ENCODE measurements at regions not wholly inside any gene's neighbourhood (a gene's known extent, or its start where the extent isn't known, plus 50 kb on each side); places are given as distances from the start of the nearest gene placed in this dataset.

- no peak for TF ChIP-seq ZC3H4 (CRISPR knock-in tag; IDR thresholded peaks at IDR 0.05; ENCODE audit: borderline replicate concordance)
Measured at GRCh38 chr2:196314780-196315179, 143.4 kb upstream of the STK17B start (continued).

DNA sequence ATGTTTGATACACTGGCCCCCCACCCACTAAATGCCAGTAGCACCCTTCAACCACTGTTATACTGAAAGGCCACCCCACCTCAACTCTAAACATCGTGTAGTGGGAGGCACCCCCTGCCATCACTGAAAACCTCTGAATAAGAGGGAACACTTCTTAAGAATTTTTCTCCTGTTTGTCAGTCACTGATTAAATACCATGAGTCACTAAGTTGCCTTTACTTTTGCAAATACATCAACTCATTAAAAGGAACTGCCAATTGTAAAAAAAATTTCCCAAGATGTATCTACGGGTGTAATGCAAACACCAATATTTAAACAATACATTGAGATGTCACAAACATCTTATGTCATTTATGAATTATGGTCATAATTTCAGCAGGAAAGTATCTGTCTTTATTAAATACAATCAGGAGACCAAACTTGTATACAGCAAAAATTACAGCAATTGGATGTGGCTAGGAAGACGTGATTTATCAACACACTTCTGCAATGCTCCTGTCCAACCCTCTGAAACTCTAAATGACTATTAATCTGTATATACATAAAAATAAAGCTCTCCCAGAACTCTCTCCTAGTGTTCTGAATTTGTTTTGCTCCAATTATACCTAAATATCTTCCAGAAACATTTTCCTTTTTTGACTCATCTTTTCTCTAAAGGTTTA lies 144.1 kb upstream of the STK17B start:
- in situ Hi-C loops (cut with MboI) = no loop called here
- no TSS peak for BruUV-seq (replicated peaks)
- H3K9me3 ChIP-seq (replicated peaks; ENCODE audit: control insufficient read depth, insufficient read depth, low read depth, low read length) = no peaks in the 10 kb centered on the region
- H3K4me2 ChIP-seq (ENCODE audit: insufficient read depth, low read length) = no peak overlapping the region
- H3K79me2 ChIP-seq (ENCODE audit: control insufficient read depth, insufficient read depth, low read length) = no peaks in the 10 kb centered on the region
- no peak overlapping the region for H2AFZ ChIP-seq (ENCODE audit: low read depth, low read length)
- no peaks in the 10 kb centered on the region for H3K27me3 ChIP-seq (ENCODE audit: control insufficient read depth in 2 of 2, insufficient read depth in 2 of 2, low read length in 2 of 2)
- intact Hi-C loops (cut with micrococcal nuclease) = no loop called here
- DNase-seq (ENCODE audit: extremely low read depth in 1 of 4, low spot score in 3 of 4) = no peak
- H3K4me1 ChIP-seq (replicated peaks in 1 of 2; ENCODE audit: control insufficient read depth in 2 of 2, insufficient read depth in 2 of 2, low read length in 2 of 2) = peaks cover 0 to 4% of the 10 kb centered on the region in 2 experiments; a peak in 1 of 5 replicates
- H3K36me3 ChIP-seq (ENCODE audit: control insufficient read depth, insufficient read depth, low read length) = no peaks in the 10 kb centered on the region
- no peaks in the 10 kb centered on the region for H4K20me1 ChIP-seq (replicated peaks; ENCODE audit: control insufficient read depth, insufficient read depth, low read length)
- no peak overlapping the region for H3K9ac ChIP-seq (ENCODE audit: insufficient read depth in 1 of 2, low read depth in 2 of 2, low read length in 2 of 2)
- H3K27ac ChIP-seq (ENCODE audit: extremely low read depth, low read depth, low read length) = no peak overlapping the region
- 48% methylated on average over 2 of the region's 3 CpGs for WGBS (ENCODE audit: insufficient coverage, low coverage, missing lambda C conversion rate)
- POLR2A ChIA-PET = no interaction called here
- no peak overlapping the region for H3K4me3 ChIP-seq
- ATAC-seq = no peak
- CTCF ChIA-PET (ENCODE audit: low intra/inter-chr PET ratio) = no interaction called here
- no peak for FAIRE-seq
- TF ChIP-seq NFRKB (IDR thresholded peaks at IDR 0.05; ENCODE audit: low read depth) (no peak), MCM5 (IDR thresholded peaks at IDR 0.05; ENCODE audit: low read depth) (no peak), NR1H2 (CRISPR knock-in tag; IDR thresholded peaks at IDR 0.05) (no peak), ZNF133 (CRISPR knock-in tag; IDR thresholded peaks at IDR 0.05) (no peak), ELK1 (CRISPR knock-in tag; IDR thresholded peaks at IDR 0.05) (no peak), RNF2 (IDR thresholded peaks at IDR 0.05) (no peak), RBBP5 (IDR thresholded peaks at IDR 0.05; ENCODE audit: borderline replicate concordance, insufficient read depth, low read length, poor library complexity, severe bottlenecking) (no peak)
- TF ChIP-seq, protein P1, sequence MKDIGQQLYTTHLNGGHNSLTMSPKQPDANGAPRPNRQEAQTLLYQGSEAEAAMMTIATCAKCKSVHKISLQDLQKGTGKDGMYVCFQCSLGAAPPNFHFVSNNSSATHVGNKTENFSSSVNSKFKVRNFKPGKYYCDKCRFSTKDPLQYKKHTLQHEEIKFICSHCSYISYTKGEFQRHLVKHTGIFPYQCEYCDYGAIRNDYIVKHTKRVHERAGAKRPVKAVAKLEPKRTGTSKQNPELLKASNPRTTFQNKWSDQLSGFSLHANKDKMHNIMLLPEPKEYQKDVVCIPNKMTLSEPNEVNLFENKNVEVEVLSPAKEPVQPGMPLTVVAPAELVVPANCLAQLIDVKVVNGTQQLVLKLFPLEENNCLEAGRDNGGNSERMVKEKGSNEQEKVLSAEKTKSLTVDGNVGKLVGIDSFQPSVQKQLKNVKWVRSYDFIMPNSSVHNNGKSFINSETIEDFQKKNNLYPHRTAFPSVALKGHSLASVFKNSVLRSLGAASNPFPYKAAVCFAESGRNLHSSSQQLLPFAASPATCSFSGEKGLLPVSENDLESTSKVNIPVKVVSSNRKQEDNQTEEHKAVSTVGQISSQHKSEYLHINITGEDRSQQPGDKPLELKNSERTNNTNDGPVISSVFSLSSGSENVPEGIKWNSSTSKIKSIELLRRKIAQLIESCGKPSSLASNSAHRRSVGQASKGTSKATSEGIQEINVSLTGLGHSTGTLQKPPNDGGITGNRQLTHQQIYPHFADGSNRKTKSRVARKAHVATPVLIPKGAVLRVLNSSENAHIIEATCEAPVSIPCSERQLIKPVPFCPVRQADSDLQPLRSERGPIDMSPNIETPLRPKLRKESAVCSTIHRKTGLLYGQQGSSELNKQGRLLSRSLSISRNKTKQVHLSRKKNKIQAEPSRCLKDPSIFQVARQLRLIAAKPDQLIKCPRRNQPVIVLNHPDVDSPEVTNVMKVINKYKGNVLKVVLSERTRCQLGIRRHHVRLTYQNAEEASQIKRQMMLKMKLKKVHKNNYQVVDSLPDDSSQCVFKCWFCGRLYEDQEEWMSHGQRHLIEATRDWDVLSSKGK (CRISPR knock-in tag; IDR thresholded peaks at IDR 0.05) = no peak
- TF ChIP-seq, protein P2, sequence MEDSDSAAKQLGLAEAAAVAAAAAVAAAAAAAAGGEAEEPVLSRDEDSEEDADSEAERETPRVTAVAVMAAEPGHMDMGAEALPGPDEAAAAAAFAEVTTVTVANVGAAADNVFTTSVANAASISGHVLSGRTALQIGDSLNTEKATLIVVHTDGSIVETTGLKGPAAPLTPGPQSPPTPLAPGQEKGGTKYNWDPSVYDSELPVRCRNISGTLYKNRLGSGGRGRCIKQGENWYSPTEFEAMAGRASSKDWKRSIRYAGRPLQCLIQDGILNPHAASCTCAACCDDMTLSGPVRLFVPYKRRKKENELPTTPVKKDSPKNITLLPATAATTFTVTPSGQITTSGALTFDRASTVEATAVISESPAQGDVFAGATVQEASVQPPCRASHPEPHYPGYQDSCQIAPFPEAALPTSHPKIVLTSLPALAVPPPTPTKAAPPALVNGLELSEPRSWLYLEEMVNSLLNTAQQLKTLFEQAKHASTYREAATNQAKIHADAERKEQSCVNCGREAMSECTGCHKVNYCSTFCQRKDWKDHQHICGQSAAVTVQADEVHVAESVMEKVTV (CRISPR knock-in tag; IDR thresholded peaks at IDR 0.05) = no peak
- no peaks in the 10 kb centered on the region for H3K9me1 ChIP-seq (ENCODE audit: control insufficient read depth, insufficient read depth, low read length)
